ENCODE measurements at regions not wholly inside any gene's neighbourhood (a gene's known extent, or its start where the extent isn't known, plus 50 kb on each side); places are given as distances from the start of the nearest gene placed in this dataset.
"Not testable (repeated sequence)": the region's sequence is repeated elsewhere in the genome, so short reads cannot be mapped to it uniquely, and the experiment has no call there.

DNA sequence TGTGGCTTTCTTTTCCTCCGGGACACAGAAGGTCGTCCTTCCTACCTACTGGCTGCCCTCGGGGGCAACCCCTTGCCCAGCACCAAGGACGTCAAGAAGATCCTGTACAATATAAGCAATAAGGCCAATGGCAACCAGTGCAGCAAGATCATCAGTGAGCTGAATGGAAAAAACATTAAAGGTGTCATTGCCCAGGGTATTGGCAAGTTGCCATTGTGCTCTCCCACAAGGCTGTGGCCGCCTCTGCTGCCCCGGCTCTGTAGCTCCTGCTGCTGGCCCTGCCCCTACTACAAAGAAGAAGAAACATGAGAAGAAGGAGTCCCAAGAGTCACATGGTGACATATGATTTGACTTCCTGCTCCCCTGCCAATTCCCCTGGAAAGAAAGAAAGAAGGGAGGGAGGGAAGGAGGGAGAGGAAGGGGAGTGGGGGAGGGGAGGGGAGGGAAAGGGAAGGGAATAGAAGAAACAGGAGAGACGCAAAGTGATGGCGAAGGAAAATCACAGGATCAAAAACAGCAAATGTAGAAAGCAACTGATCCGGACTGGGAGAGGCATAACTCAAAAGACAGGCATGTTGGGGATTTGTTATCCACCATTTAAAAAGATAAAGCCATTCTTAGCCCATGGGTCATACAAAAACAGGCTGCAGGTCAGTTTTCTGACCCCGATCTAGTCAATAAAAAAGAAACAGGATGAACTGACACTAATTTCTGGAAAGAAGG, 61.3 kb upstream of the RESF1 start:
- no peaks in the 10 kb centered on the region for H3K23me2 ChIP-seq (ENCODE audit: insufficient read length, low read depth, low read length, poor library complexity, severe bottlenecking)
- H3K79me2 ChIP-seq (ENCODE audit: insufficient read depth, low read length) = no peaks in the 10 kb centered on the region; the same call in 1 of the 2 replicates
- H3T11ph ChIP-seq (ENCODE audit: low read length) = no peak overlapping the region
- no peak overlapping the region for H3K14ac ChIP-seq (ENCODE audit: insufficient read depth, low read length)
- no peak overlapping the region for H3K9ac ChIP-seq (ENCODE audit: extremely low read depth, insufficient read length, low read length)
- WGBS (ENCODE audit: extremely low coverage, insufficient read length, low lambda C conversion rate) = no CpG with 5 or more reads among the region's 10 CpGs
- no peak overlapping the region for H2BK5ac ChIP-seq (ENCODE audit: insufficient read length, low read length)
- H4K8ac ChIP-seq (replicated peaks; ENCODE audit: insufficient read length, low read depth, low read length) = no peak overlapping the region
- Mint-ChIP-seq H3K27ac (peak overlapping the region; percentile 6 to 74 (median 24); a peak in 4 of 7 replicates), H3K27me3 (ENCODE audit: low read depth) (peaks cover 2% of the 10 kb centered on the region; the same call in 1 of the 2 replicates), H3K4me3 (peak overlapping the region in 1 of 2 experiments; percentile 17; a peak in 2 of 5 replicates), H3K4me1 (peaks cover 20 to 26% of the 10 kb centered on the region in 2 experiments), H3K9me3 (no peaks in the 10 kb centered on the region; a peak in 1 of 5 replicates), H3K36me3 (ENCODE audit: insufficient read depth in 1 of 3, low read depth in 3 of 3) (no peaks in the 10 kb centered on the region; a peak in 3 of 7 replicates)
- H3K27me3 ChIP-seq (ENCODE audit: insufficient read depth, low read length) = no peaks in the 10 kb centered on the region
- no peak overlapping the region for H3K27ac ChIP-seq (ENCODE audit: insufficient read length, low read depth, low read length)
- no peak overlapping the region for H2BK120ac ChIP-seq (ENCODE audit: low read depth, low read length, poor library complexity, severe bottlenecking)
- no peaks in the 10 kb centered on the region for H4K20me1 ChIP-seq (ENCODE audit: control insufficient read depth, insufficient read depth, insufficient read length)
- H3K4me1 ChIP-seq (ENCODE audit: insufficient read depth, low read length) = no peaks in the 10 kb centered on the region; the same call in 1 of the 2 replicates
- no peak overlapping the region for H2BK15ac ChIP-seq (ENCODE audit: low read depth, low read length)
- TF ChIP-seq CTCF (conservative IDR thresholded peaks at IDR 0.05) = no peak
- H3K56ac ChIP-seq (ENCODE audit: insufficient read length, low read depth, low read length) = no peak overlapping the region
- H4K5ac ChIP-seq (ENCODE audit: insufficient read length, low read depth, low read length) = no peak overlapping the region
- no peak overlapping the region for H3K18ac ChIP-seq (ENCODE audit: insufficient read length, low read depth, low read length)
- H3K4me2 ChIP-seq (ENCODE audit: insufficient read depth, insufficient read length, low read length) = peak overlapping the region; percentile 9
- H3K4ac ChIP-seq (ENCODE audit: low read depth, low read length) = no peak overlapping the region
- no peak overlapping the region for H3K23ac ChIP-seq (ENCODE audit: insufficient read length, low read depth, low read length)
- no peak overlapping the region for H2AK5ac ChIP-seq (ENCODE audit: insufficient read length, low read length)
- H3K9me3 ChIP-seq (ENCODE audit: control insufficient read depth, low read depth, low read length) = no peaks in the 10 kb centered on the region
- no peak overlapping the region for H2BK12ac ChIP-seq (ENCODE audit: insufficient read length, low read depth, low read length)
- no peak overlapping the region for H4K91ac ChIP-seq (ENCODE audit: insufficient read length, low read depth, low read length)
- H2AFZ ChIP-seq (ENCODE audit: low read length) = no peak overlapping the region
- H3K79me1 ChIP-seq (ENCODE audit: insufficient read depth, low read depth, low read length, poor library complexity, severe bottlenecking) = no peaks in the 10 kb centered on the region
- no peak overlapping the region for H2BK20ac ChIP-seq (ENCODE audit: low read depth, low read length, poor library complexity, severe bottlenecking)
- DNase-seq = peak; percentile 82

DNA sequence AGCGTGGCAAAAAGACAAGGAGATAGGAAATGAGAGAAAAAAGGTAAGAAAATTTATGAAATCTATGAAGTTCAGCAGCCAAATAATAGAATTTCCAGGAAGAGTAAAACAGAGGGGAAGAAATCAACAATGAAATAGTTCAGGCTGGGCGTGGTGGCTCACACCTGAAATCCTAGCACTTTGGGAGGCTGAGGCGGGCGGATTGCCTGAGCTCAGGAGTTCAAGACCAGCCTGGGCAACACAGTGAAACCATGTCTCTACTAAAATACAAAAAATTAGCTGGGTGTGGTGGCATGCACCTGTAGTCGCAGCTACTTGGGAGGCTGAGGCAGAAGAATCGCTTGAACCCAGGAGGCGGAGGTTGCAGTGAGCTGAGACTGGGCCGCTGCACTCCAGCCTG, 62.1 kb upstream of the RESF1 start:
- not testable (repeated sequence) for H3K36me3 Mint-ChIP-seq (ENCODE audit: insufficient read depth in 1 of 3, low read depth in 3 of 3); H3K14ac ChIP-seq (ENCODE audit: insufficient read depth, low read length); H3K9me3 ChIP-seq (ENCODE audit: control insufficient read depth, low read depth, low read length); H3K23me2 ChIP-seq (ENCODE audit: insufficient read length, low read depth, low read length, poor library complexity, severe bottlenecking); H3T11ph ChIP-seq (ENCODE audit: low read length); H4K20me1 ChIP-seq (ENCODE audit: control insufficient read depth, insufficient read depth, insufficient read length); H2BK20ac ChIP-seq (ENCODE audit: low read depth, low read length, poor library complexity, severe bottlenecking); H3K4me1 ChIP-seq (ENCODE audit: insufficient read depth, low read length); H3K56ac ChIP-seq (ENCODE audit: insufficient read length, low read depth, low read length); H4K5ac ChIP-seq (ENCODE audit: insufficient read length, low read depth, low read length); H3K79me1 ChIP-seq (ENCODE audit: insufficient read depth, low read depth, low read length, poor library complexity, severe bottlenecking); H2AK5ac ChIP-seq (ENCODE audit: insufficient read length, low read length); H3K27me3 Mint-ChIP-seq (ENCODE audit: low read depth); H3K79me2 ChIP-seq (ENCODE audit: insufficient read depth, low read length); H3K27ac ChIP-seq (ENCODE audit: insufficient read length, low read depth, low read length); DNase-seq; H4K91ac ChIP-seq (ENCODE audit: insufficient read length, low read depth, low read length); H3K27me3 ChIP-seq (ENCODE audit: insufficient read depth, low read length); H2BK15ac ChIP-seq (ENCODE audit: low read depth, low read length); H4K8ac ChIP-seq (replicated peaks; ENCODE audit: insufficient read length, low read depth, low read length); H2AFZ ChIP-seq (ENCODE audit: low read length); H2BK5ac ChIP-seq (ENCODE audit: insufficient read length, low read length); H2BK12ac ChIP-seq (ENCODE audit: insufficient read length, low read depth, low read length); H2BK120ac ChIP-seq (ENCODE audit: low read depth, low read length, poor library complexity, severe bottlenecking); H3K4ac ChIP-seq (ENCODE audit: low read depth, low read length); H3K4me3 Mint-ChIP-seq; H3K18ac ChIP-seq (ENCODE audit: insufficient read length, low read depth, low read length); H3K23ac ChIP-seq (ENCODE audit: insufficient read length, low read depth, low read length); H3K9me3 Mint-ChIP-seq; H3K9ac ChIP-seq (ENCODE audit: extremely low read depth, insufficient read length, low read length); H3K4me2 ChIP-seq (ENCODE audit: insufficient read depth, insufficient read length, low read length)
- Mint-ChIP-seq H3K27ac (0 out of 7 replicates have a peak overlapping the region, but pooled peaks of 1 of the 3 experiments have one; percentile 0), H3K4me1 (peaks cover 20 to 26% of the 10 kb centered on the region in 2 experiments)
- 100% methylated on average over 1 of the region's 8 CpGs for WGBS (ENCODE audit: extremely low coverage, insufficient read length, low lambda C conversion rate)
